Liver (tissue), 8 donors: ENCODE measurements at regions not wholly inside any gene's neighbourhood (a gene's known extent, or its start where the extent isn't known, plus 50 kb on each side); places are given as distances from the start of the nearest gene placed in this dataset.

Experiments
- DNase-seq: peaks from one replicate; pipeline ENCODE4 v3.0.0-alpha.2; 2017; ENCODE audit warnings: low spot score
- H3K27ac ChIP-seq, 2 donors: one replicate each; pipeline ENCODE4 v1.7.0; 2013; ENCODE audit warnings: inconsistent platforms in 2 of 2, low read length in 2 of 2, control low read depth in 1 of 2, low read depth in 1 of 2, mild to moderate bottlenecking in 1 of 2
- H3K27me3 ChIP-seq, 4 donors: one replicate each; pipeline versions ENCODE4 v1.6.1 to v1.7.0; 2013; ENCODE audit warnings: low read length in 3 of 4, inconsistent platforms in 1 of 4, mild to moderate bottlenecking in 1 of 4, moderate library complexity in 1 of 4; ENCODE audit not compliant: control insufficient read depth in 4 of 4, insufficient read depth in 4 of 4
- H3K36me3 ChIP-seq, 4 donors: one replicate each; pipeline versions ENCODE4 v1.6.1 to v1.7.0; 2013; ENCODE audit warnings: low read length in 3 of 4, mild to moderate bottlenecking in 3 of 4, low read depth in 1 of 4, moderate library complexity in 1 of 4; ENCODE audit not compliant: control insufficient read depth in 4 of 4, insufficient read depth in 3 of 4
- H3K4me1 ChIP-seq, 4 donors: one replicate each; pipeline versions ENCODE4 v1.6.1 to v1.7.0; 2013; ENCODE audit warnings: low read length in 3 of 4, mild to moderate bottlenecking in 3 of 4, moderate library complexity in 1 of 4; ENCODE audit not compliant: control insufficient read depth in 4 of 4, insufficient read depth in 4 of 4
- H3K4me3 ChIP-seq, 3 donors: one replicate each; pipeline versions ENCODE4 v1.6.1 to v1.7.0; 2013; ENCODE audit warnings: low read length in 3 of 3, control low read depth in 1 of 3, low read depth in 1 of 3, mild to moderate bottlenecking in 1 of 3
- H3K9ac ChIP-seq, 2 donors: one replicate each; pipeline ENCODE4 v1.7.0; 2013; ENCODE audit warnings: low read length in 2 of 2, mild to moderate bottlenecking in 2 of 2, moderate library complexity in 2 of 2, control low read depth in 1 of 2, low read depth in 1 of 2
- H3K9me3 ChIP-seq, 4 donors: one replicate each; pipeline versions ENCODE4 v1.6.1 to v1.7.0; 2013; ENCODE audit warnings: low read length in 3 of 4; ENCODE audit not compliant: control insufficient read depth in 4 of 4
- EGR1 ChIP-seq, 2 donors: IDR thresholded peaks; 2 replicates each; pipeline ENCODE4 v1.6.1; 2016 to 2018; ENCODE audit warnings: antibody characterized with exemption in 2 of 2, low read depth in 2 of 2
- FOXA1 ChIP-seq: IDR thresholded peaks from 2 replicates; pipeline ENCODE4 v1.6.1; 2016; ENCODE audit warnings: antibody characterized with exemption
- FOXA2 ChIP-seq: IDR thresholded peaks from 2 replicates; pipeline ENCODE4 v1.6.1; 2016; ENCODE audit warnings: antibody characterized with exemption
- GABPA ChIP-seq, 2 donors: IDR thresholded peaks in 1 of 2; conservative IDR thresholded peaks in 1 of 2; 2 replicates each; pipeline ENCODE4 v1.6.1; 2016; ENCODE audit warnings: antibody characterized with exemption in 2 of 2, mild to moderate bottlenecking in 1 of 2, moderate library complexity in 1 of 2
- HNF4A ChIP-seq, 2 donors: conservative IDR thresholded peaks; 2 replicates each; pipeline ENCODE4 v1.6.1; 2016; ENCODE audit warnings: antibody characterized with exemption in 2 of 2, mild to moderate bottlenecking in 2 of 2
- HNF4G ChIP-seq: IDR thresholded peaks from 2 replicates; pipeline ENCODE4 v1.6.1; 2016; ENCODE audit warnings: antibody characterized with exemption
- JUND ChIP-seq, 2 donors: IDR thresholded peaks; 2 replicates each; pipeline ENCODE4 v1.6.1; 2016; ENCODE audit warnings: antibody characterized with exemption in 2 of 2
- NR2F2 ChIP-seq: IDR thresholded peaks from 2 replicates; pipeline ENCODE4 v1.6.1; 2016; ENCODE audit warnings: antibody characterized with exemption
- RAD21 ChIP-seq, 2 donors: IDR thresholded peaks; 2 replicates each; pipeline ENCODE4 v1.6.1; 2016; ENCODE audit warnings: antibody characterized with exemption in 2 of 2, mild to moderate bottlenecking in 2 of 2
- RXRA ChIP-seq, 2 donors: IDR thresholded peaks; 2 replicates each; pipeline ENCODE4 v1.6.1; 2017 to 2018; ENCODE audit warnings: antibody characterized with exemption in 2 of 2, mild to moderate bottlenecking in 1 of 2
- SP1 ChIP-seq: IDR thresholded peaks from 2 replicates; pipeline ENCODE4 v1.6.1; 2018; ENCODE audit warnings: antibody characterized with exemption, mild to moderate bottlenecking
- TAF1 ChIP-seq: conservative IDR thresholded peaks from 2 replicates; pipeline ENCODE4 v1.6.1; 2016; ENCODE audit warnings: antibody characterized with exemption, mild to moderate bottlenecking
- YY1 ChIP-seq: IDR thresholded peaks from 2 replicates; pipeline ENCODE4 v1.6.1; 2016; ENCODE audit warnings: antibody characterized with exemption, mild to moderate bottlenecking
- ZBTB33 ChIP-seq: IDR thresholded peaks from 2 replicates; pipeline ENCODE4 v1.6.1; 2016; ENCODE audit warnings: antibody characterized with exemption
- WGBS: extraction: QIAGEN DNeasy Blood & Tissue Kit; methylation state at CpG from one replicate; pipeline ENCODE4 v1.1.7; 2013; 5-methylcytosine and 5-hydroxymethylcytosine counted together
- TF ChIP-seq, protein P1 (sequence below): IDR thresholded peaks from 2 replicates; pipeline ENCODE4 v1.6.1; 2016; ENCODE audit warnings: antibody characterized with exemption
- TF ChIP-seq, protein P2 (sequence below): IDR thresholded peaks from 2 replicates; pipeline ENCODE4 v1.6.1; 2016; ENCODE audit warnings: antibody characterized with exemption, mild to moderate bottlenecking
- TF ChIP-seq, protein P3 (sequence below): IDR thresholded peaks from 2 replicates; pipeline ENCODE4 v1.6.1; 2016; ENCODE audit warnings: antibody characterized with exemption
- TF ChIP-seq, protein P4 (sequence below): fragments of 150-350 bp; IDR thresholded peaks from 2 replicates; pipeline ENCODE4 v1.5.1; 2017; ENCODE audit warnings: improper control_type of control experiment, low read depth, low read length; ENCODE audit not compliant: missing input control
- donor health status: healthy.
- donor health status: healthy.
- donor health status: healthy.
- donor health status: healthy.
- donor health status: healthy.

DNA sequence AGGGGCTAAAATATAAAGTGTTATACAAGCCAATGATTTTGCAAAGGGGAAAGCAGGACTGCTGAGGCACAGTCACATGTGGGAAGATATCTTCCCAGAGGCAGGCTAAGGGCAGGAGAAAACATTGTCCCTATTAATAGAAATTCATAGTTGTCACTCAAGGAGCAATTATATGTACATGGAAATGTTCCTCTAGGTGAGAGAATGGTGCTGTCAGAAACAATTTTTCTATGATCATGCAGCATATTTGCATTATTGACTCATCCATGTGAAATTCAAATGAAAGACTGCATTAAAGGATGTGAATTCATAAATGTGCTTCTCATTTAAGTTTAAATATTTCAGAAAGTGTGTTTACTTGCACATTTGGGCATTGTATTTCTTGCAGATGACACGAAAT lies 775.9 kb upstream of the CDH9 start:
- Histone ChIP-seq H3K36me3 (no peaks in the 10 kb centered on the region), H3K4me3 (no peak overlapping the region), H3K9me3 (no peaks in the 10 kb centered on the region), H3K27ac (no peak overlapping the region), H3K27me3 (no peaks in the 10 kb centered on the region), H3K9ac (no peak overlapping the region), H3K4me1 (no peaks in the 10 kb centered on the region)
- 57% methylated on average over 1 of the region's 1 CpG for WGBS
- DNase-seq = no peak
- TF ChIP-seq SP1 (no peak), TAF1 (no peak), RXRA (IDR thresholded peaks at IDR 0.05) (no peak), NR2F2 (no peak), ZBTB33 (no peak), JUND (IDR thresholded peaks at IDR 0.05) (no peak), HNF4A (conservative IDR thresholded peaks at IDR 0.05) (no peak), GABPA (IDR thresholded peaks at IDR 0.05 in 1 of 2, conservative IDR thresholded peaks at IDR 0.05 in 1 of 2) (no peak), FOXA2 (no peak), HNF4G (no peak), YY1 (no peak), EGR1 (IDR thresholded peaks at IDR 0.05; ENCODE audit: low read depth in 2 of 2) (no peak), FOXA1 (no peak), RAD21 (IDR thresholded peaks at IDR 0.05) (no peak)
- TF ChIP-seq, protein P1, sequence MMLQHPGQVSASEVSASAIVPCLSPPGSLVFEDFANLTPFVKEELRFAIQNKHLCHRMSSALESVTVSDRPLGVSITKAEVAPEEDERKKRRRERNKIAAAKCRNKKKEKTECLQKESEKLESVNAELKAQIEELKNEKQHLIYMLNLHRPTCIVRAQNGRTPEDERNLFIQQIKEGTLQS = no peak
- TF ChIP-seq, protein P2, sequence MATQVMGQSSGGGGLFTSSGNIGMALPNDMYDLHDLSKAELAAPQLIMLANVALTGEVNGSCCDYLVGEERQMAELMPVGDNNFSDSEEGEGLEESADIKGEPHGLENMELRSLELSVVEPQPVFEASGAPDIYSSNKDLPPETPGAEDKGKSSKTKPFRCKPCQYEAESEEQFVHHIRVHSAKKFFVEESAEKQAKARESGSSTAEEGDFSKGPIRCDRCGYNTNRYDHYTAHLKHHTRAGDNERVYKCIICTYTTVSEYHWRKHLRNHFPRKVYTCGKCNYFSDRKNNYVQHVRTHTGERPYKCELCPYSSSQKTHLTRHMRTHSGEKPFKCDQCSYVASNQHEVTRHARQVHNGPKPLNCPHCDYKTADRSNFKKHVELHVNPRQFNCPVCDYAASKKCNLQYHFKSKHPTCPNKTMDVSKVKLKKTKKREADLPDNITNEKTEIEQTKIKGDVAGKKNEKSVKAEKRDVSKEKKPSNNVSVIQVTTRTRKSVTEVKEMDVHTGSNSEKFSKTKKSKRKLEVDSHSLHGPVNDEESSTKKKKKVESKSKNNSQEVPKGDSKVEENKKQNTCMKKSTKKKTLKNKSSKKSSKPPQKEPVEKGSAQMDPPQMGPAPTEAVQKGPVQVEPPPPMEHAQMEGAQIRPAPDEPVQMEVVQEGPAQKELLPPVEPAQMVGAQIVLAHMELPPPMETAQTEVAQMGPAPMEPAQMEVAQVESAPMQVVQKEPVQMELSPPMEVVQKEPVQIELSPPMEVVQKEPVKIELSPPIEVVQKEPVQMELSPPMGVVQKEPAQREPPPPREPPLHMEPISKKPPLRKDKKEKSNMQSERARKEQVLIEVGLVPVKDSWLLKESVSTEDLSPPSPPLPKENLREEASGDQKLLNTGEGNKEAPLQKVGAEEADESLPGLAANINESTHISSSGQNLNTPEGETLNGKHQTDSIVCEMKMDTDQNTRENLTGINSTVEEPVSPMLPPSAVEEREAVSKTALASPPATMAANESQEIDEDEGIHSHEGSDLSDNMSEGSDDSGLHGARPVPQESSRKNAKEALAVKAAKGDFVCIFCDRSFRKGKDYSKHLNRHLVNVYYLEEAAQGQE = no peak
- TF ChIP-seq, protein P3, sequence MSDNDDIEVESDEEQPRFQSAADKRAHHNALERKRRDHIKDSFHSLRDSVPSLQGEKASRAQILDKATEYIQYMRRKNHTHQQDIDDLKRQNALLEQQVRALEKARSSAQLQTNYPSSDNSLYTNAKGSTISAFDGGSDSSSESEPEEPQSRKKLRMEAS = no peak
- TF ChIP-seq, protein P4, sequence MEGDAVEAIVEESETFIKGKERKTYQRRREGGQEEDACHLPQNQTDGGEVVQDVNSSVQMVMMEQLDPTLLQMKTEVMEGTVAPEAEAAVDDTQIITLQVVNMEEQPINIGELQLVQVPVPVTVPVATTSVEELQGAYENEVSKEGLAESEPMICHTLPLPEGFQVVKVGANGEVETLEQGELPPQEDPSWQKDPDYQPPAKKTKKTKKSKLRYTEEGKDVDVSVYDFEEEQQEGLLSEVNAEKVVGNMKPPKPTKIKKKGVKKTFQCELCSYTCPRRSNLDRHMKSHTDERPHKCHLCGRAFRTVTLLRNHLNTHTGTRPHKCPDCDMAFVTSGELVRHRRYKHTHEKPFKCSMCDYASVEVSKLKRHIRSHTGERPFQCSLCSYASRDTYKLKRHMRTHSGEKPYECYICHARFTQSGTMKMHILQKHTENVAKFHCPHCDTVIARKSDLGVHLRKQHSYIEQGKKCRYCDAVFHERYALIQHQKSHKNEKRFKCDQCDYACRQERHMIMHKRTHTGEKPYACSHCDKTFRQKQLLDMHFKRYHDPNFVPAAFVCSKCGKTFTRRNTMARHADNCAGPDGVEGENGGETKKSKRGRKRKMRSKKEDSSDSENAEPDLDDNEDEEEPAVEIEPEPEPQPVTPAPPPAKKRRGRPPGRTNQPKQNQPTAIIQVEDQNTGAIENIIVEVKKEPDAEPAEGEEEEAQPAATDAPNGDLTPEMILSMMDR = no peak
